HG03354 (cell line): ENCODE measurements at regions not wholly inside any gene's neighbourhood (a gene's known extent, or its start where the extent isn't known, plus 50 kb on each side); places are given as distances from the start of the nearest gene placed in this dataset.
"Not testable (repeated sequence)": the region's sequence is repeated elsewhere in the genome, so short reads cannot be mapped to it uniquely, and the experiment has no call there.

ENCODE experiments used
- ATAC-seq: cut with Tn5 transposase; IDR thresholded peaks from one replicate; pipeline ENCODE4 v1.9.1; 2021; ENCODE audit warnings: mild to moderate bottlenecking; ENCODE audit not compliant: unreplicated experiment, poor library complexity, severe bottlenecking

- no peak for ATAC-seq
Observed at GRCh38 chrX:27163236-27163635, 299.9 kb downstream of the PPP4R3C start.

GRCh38 chrX:27162496-27162895 lies 300.6 kb downstream of the PPP4R3C start:
- ATAC-seq = no peak

- ATAC-seq = not testable (repeated sequence)
Observed at GRCh38 chrX:27156921-27157320, 306.2 kb downstream of the PPP4R3C start.

- ATAC-seq = no peak
Observed at GRCh38 chrX:27136325-27136724, 326.8 kb downstream of the PPP4R3C start.

GRCh38 chrX:27132862-27133261 lies 330.3 kb downstream of the PPP4R3C start:
- no peak for ATAC-seq

- not testable (repeated sequence) for ATAC-seq
Observed at GRCh38 chrX:27087176-27087575, 376.0 kb downstream of the PPP4R3C start.

GRCh38 chrX:27086237-27086636 lies 376.9 kb downstream of the PPP4R3C start:
- no peak for ATAC-seq

GRCh38 chrX:27085346-27085745 lies 377.8 kb downstream of the PPP4R3C start:
- no peak for ATAC-seq

GRCh38 chrX:27078371-27078770 lies 384.8 kb downstream of the PPP4R3C start:
- ATAC-seq = no peak

- ATAC-seq = no peak
Observed at GRCh38 chrX:27057883-27058282, 405.3 kb downstream of the PPP4R3C start.

- ATAC-seq = no peak
Observed at GRCh38 chrX:27039332-27039731, 423.8 kb downstream of the PPP4R3C start.

- ATAC-seq = no peak
Observed at GRCh38 chrX:27008486-27008885, 454.7 kb downstream of the PPP4R3C start.

GRCh38 chrX:26999634-27000033 lies 463.5 kb downstream of the PPP4R3C start:
- no peak for ATAC-seq

GRCh38 chrX:26958261-26958660 lies 504.9 kb downstream of the PPP4R3C start:
- no peak for ATAC-seq

- ATAC-seq = no peak
Observed at GRCh38 chrX:26954029-26954428, 509.1 kb downstream of the PPP4R3C start.

- ATAC-seq = no peak
Observed at GRCh38 chrX:26952213-26952612, 510.9 kb downstream of the PPP4R3C start.

GRCh38 chrX:26927419-26927818 lies 535.7 kb downstream of the PPP4R3C start:
- ATAC-seq = no peak

- no peak for ATAC-seq
Observed at GRCh38 chrX:26925088-26925487, 538.1 kb downstream of the PPP4R3C start.

- no peak for ATAC-seq
Observed at GRCh38 chrX:26922278-26922677, 540.9 kb downstream of the PPP4R3C start.

- ATAC-seq = peak; percentile 65
Observed at GRCh38 chrX:26918631-26919030, 544.5 kb downstream of the PPP4R3C start.

GRCh38 chrX:26916991-26917390 lies 546.1 kb downstream of the PPP4R3C start:
- ATAC-seq = no peak

GRCh38 chrX:26915064-26915463 lies 548.1 kb downstream of the PPP4R3C start:
- ATAC-seq = no peak

- no peak for ATAC-seq
Observed at GRCh38 chrX:26914232-26914631, 548.9 kb downstream of the PPP4R3C start.
